ENCODE measurements at regions not wholly inside any gene's neighbourhood (a gene's known extent, or its start where the extent isn't known, plus 50 kb on each side); places are given as distances from the start of the nearest gene placed in this dataset.

DNA sequence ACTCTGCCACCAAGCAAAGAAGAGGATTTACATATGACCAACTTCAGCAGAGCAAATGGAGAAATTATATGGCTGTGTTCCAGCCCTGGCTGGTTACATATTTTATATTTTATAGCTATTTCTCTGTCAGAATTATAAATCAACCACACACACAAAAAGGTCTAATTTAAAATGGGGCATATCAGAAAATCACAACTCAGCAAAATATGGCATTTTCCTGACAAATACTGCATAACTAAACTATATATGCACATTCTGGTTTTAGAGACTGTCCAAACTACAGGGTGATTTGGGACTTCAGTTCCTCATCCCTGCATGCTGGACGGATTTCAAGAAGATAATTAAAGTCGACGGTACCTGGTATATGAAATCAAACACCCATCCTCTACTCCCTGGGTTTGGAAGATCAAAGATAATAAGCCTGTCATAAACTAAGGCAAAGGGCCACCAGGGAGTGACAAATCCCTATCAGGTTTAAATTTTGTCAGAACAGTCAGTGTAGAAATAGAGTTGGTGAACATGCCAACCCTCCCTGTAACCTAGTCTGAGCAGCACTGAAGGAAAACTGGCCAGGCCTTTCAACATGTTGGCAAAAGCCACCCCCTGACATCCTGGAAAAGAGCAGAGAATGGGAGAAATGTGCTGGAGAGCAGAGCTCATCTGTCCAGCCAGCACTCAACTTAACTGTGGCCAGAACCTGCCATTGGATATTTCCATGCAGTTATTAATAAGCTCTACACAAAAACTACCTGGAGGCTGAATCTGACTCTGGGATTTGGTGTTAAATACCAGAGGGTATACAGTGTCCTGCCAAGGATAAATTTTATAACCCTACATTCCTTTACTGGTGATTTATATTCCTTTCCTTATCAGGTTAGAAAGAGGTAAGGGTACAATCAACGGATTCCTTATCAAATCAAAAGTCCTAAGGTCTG, 235.7 kb downstream of the ENC1 start:
- DNase-seq: no peak
- no peak overlapping the region for H3K4me3 ChIP-seq
- no peak overlapping the region for H3K27ac ChIP-seq
- intact Hi-C loops (cut with DNase I; ENCODE audit: low total_unique reads): no loop called here
- no peaks in the 10 kb centered on the region for H3K4me1 ChIP-seq
- H3K27me3 ChIP-seq: no peaks in the 10 kb centered on the region
- no peaks in the 10 kb centered on the region for H3K9me3 ChIP-seq
- TF ChIP-seq POLR2A (IDR thresholded peaks at IDR 0.05) (no peak), CTCF (IDR thresholded peaks at IDR 0.05) (no peak)
- H3K36me3 ChIP-seq: no peaks in the 10 kb centered on the region

- intact Hi-C loops (cut with DNase I; ENCODE audit: low total_unique reads): no loop called here
- no peaks in the 10 kb centered on the region for H3K4me1 ChIP-seq
- no peaks in the 10 kb centered on the region for H3K36me3 ChIP-seq
- no peak overlapping the region for H3K27ac ChIP-seq
- H3K27me3 ChIP-seq: no peaks in the 10 kb centered on the region
- TF ChIP-seq CTCF (IDR thresholded peaks at IDR 0.05) (no peak), POLR2A (IDR thresholded peaks at IDR 0.05) (no peak)
- no peaks in the 10 kb centered on the region for H3K9me3 ChIP-seq
- no peak overlapping the region for H3K4me3 ChIP-seq
- DNase-seq: no peak
Measured at GRCh38 chr5:74403771-74404170, 236.8 kb downstream of the ENC1 start.

DNA sequence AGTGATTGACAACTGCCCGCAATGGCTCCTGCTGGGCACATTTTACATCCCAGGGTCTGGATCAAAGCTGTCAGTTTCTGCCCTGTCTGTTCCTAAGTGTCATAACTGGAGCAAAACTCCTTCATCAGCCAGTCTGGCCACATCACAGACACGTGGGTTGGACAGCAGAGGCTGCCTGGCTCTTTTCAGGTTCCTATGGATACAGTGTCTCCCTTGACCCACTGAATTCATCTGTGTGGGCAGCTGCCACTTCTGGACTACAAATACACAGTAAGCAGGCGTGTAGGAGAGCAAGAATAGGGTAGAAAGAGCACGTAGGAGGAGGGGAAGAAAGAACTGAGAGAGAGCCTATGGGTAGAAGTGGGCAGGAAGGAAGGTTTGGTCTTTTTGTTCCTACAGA, 238.0 kb downstream of the ENC1 start:
- TF ChIP-seq POLR2A (IDR thresholded peaks at IDR 0.05): no peak
- no peak for TF ChIP-seq CTCF (IDR thresholded peaks at IDR 0.05)
- H3K27ac ChIP-seq: no peak overlapping the region
- no peak for DNase-seq

DNA sequence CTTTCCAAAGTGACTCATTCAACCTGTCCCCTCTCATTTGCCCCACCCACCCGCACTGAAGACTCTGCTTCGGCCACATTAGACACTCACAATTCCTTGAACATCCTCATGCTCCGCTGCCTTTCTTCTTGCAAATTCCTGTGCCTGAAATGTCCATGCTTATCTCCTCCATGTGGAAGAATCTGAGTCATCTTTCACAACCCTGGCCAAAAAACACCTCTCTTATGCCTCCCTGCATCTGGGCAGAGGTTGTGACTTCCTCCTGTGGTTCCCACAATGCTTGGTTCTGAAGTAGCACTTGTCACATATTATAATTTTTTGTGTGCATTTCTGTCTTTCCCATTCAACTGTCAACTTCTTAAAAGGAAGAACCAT, 238.6 kb downstream of the ENC1 start:
- no peaks in the 10 kb centered on the region for H3K4me1 ChIP-seq
- intact Hi-C loops (cut with DNase I; ENCODE audit: low total_unique reads): no loop called here
- no peak for DNase-seq
- no peak overlapping the region for H3K4me3 ChIP-seq
- no peaks in the 10 kb centered on the region for H3K9me3 ChIP-seq
- TF ChIP-seq POLR2A (IDR thresholded peaks at IDR 0.05): no peak
- no peak for TF ChIP-seq CTCF (IDR thresholded peaks at IDR 0.05)
- H3K36me3 ChIP-seq: no peaks in the 10 kb centered on the region
- no peak overlapping the region for H3K27ac ChIP-seq
- no peaks in the 10 kb centered on the region for H3K27me3 ChIP-seq

More for the DNA sequence above, 238.0 kb downstream of the ENC1 start:
- H3K4me3 ChIP-seq: no peak overlapping the region
- intact Hi-C loops (cut with DNase I; ENCODE audit: low total_unique reads): no loop called here
- H3K27me3 ChIP-seq: no peaks in the 10 kb centered on the region
- H3K36me3 ChIP-seq: no peaks in the 10 kb centered on the region
- no peaks in the 10 kb centered on the region for H3K9me3 ChIP-seq
- H3K4me1 ChIP-seq: no peaks in the 10 kb centered on the region

GRCh38 chr5:74401281-74401945, 239.1 kb downstream of the ENC1 start:
- no peaks in the 10 kb centered on the region for H3K36me3 ChIP-seq
- H3K4me3 ChIP-seq: no peak overlapping the region
- H3K9me3 ChIP-seq: no peaks in the 10 kb centered on the region
- TF ChIP-seq POLR2A (IDR thresholded peaks at IDR 0.05) (no peak), CTCF (IDR thresholded peaks at IDR 0.05) (no peak)
- no peaks in the 10 kb centered on the region for H3K27me3 ChIP-seq
- intact Hi-C loops (cut with DNase I; ENCODE audit: low total_unique reads): no loop called here
- H3K27ac ChIP-seq: no peak overlapping the region
- DNase-seq: no peak
- no peaks in the 10 kb centered on the region for H3K4me1 ChIP-seq

Measured in uterus (tissue), 3 donors.